Astrocyte (in vitro differentiated cells and primary cell): ENCODE measurements at regions not wholly inside any gene's neighbourhood (a gene's known extent, or its start where the extent isn't known, plus 50 kb on each side); places are given as distances from the start of the nearest gene placed in this dataset.

Experiments used
- DNase-seq: peaks from one replicate; pipeline ENCODE4 v3.0.0-alpha.2; 2010; ENCODE audit warnings: low read depth
- FAIRE-seq: peaks from 2 replicates; lab custom pipeline; 2011; peaks lifted over from hg19 to GRCh38; lab: Jason Lieb, UNC
- H2AFZ ChIP-seq: 2 replicates; pipeline ENCODE4 v1.6.0; 2012; ENCODE audit warnings: low read depth, low read length, inconsistent platforms
- H3K27ac ChIP-seq: 2 replicates; pipeline ENCODE4 v1.5.1; 2011; ENCODE audit warnings: low read depth, low read length, inconsistent platforms
- H3K27me3 ChIP-seq: 2 replicates; pipeline ENCODE4 v1.6.0; 2011; ENCODE audit warnings: low read length, inconsistent platforms; ENCODE audit not compliant: insufficient read depth
- H3K36me3 ChIP-seq: 2 replicates; pipeline ENCODE4 v1.5.1; 2011; ENCODE audit warnings: low read length, inconsistent platforms; ENCODE audit not compliant: insufficient read depth
- H3K4me1 ChIP-seq: 2 replicates; pipeline ENCODE4 v1.5.1; 2011; ENCODE audit warnings: low read length, inconsistent platforms; ENCODE audit not compliant: insufficient read depth
- H3K4me2 ChIP-seq: 2 replicates; pipeline ENCODE4 v1.6.0; 2012; ENCODE audit warnings: low read length, inconsistent platforms
- H3K4me3 ChIP-seq: 2 replicates; pipeline ENCODE4 v1.5.1; 2011; ENCODE audit warnings: low read depth, mild to moderate bottlenecking, low read length, inconsistent platforms; ENCODE audit not compliant: insufficient read depth
- H3K79me2 ChIP-seq: 2 replicates; pipeline ENCODE4 v1.6.0; 2012; ENCODE audit warnings: mild to moderate bottlenecking, low read length, inconsistent platforms; ENCODE audit not compliant: insufficient read depth
- H3K9ac ChIP-seq: 2 replicates; pipeline ENCODE4 v1.6.0; 2012; ENCODE audit warnings: mild to moderate bottlenecking, low read length, inconsistent platforms
- H3K9me3 ChIP-seq: 2 replicates; pipeline ENCODE4 v1.5.1; 2012; ENCODE audit warnings: low read depth, mild to moderate bottlenecking, low read length, inconsistent platforms; ENCODE audit not compliant: insufficient read depth
- H4K20me1 ChIP-seq: 2 replicates; pipeline ENCODE4 v1.6.0; 2012; ENCODE audit warnings: low read length, inconsistent platforms; ENCODE audit not compliant: insufficient read depth
- H3K27ac Mint-ChIP-seq: one replicate; pipeline ENCODE4 v1.8.0; 2021; ENCODE audit warnings: mild to moderate bottlenecking, mixed read lengths; ENCODE audit not compliant: unreplicated experiment
- H3K27me3 Mint-ChIP-seq: one replicate; pipeline ENCODE4 v1.8.0; 2021; ENCODE audit warnings: low read depth, mixed read lengths; ENCODE audit not compliant: unreplicated experiment
- H3K36me3 Mint-ChIP-seq: one replicate; pipeline ENCODE4 v1.8.0; 2021; ENCODE audit warnings: low read depth, mixed read lengths; ENCODE audit not compliant: unreplicated experiment
- H3K4me1 Mint-ChIP-seq: one replicate; pipeline ENCODE4 v1.8.0; 2021; ENCODE audit warnings: low read depth, mixed read lengths; ENCODE audit not compliant: unreplicated experiment
- H3K4me3 Mint-ChIP-seq: one replicate; pipeline ENCODE4 v1.8.0; 2021; ENCODE audit warnings: mild to moderate bottlenecking, moderate library complexity, mixed read lengths; ENCODE audit not compliant: unreplicated experiment
- H3K9me3 Mint-ChIP-seq: one replicate; pipeline ENCODE4 v1.8.0; 2021; ENCODE audit warnings: mild to moderate bottlenecking, mixed read lengths; ENCODE audit not compliant: unreplicated experiment
- CTCF ChIP-seq: IDR thresholded peaks from 2 replicates; pipeline ENCODE4 v1.5.1; 2011; ENCODE audit warnings: low read depth, mild to moderate bottlenecking, inconsistent platforms, low read length, moderate library complexity; ENCODE audit not compliant: insufficient read depth
- EZH2 ChIP-seq: IDR thresholded peaks from 2 replicates; pipeline ENCODE4 v1.6.1; 2012; ENCODE audit warnings: mild to moderate bottlenecking, low read length, inconsistent platforms; ENCODE audit not compliant: insufficient read depth

- Mint-ChIP-seq H3K27me3 (no peaks in the 10 kb centered on the region), H3K4me1 (peaks cover 26% of the 10 kb centered on the region), H3K9me3 (peaks cover 13% of the 10 kb centered on the region), H3K27ac (peak overlapping the region; percentile 88), H3K4me3 (peak overlapping the region; percentile 18), H3K36me3 (peaks cover 13% of the 10 kb centered on the region)
- DNase-seq (peak; percentile 95), FAIRE-seq (peak; percentile 100)
- H3K27me3 ChIP-seq, result no peaks in the 10 kb centered on the region
- peak overlapping the region; percentile 96 for H3K27ac ChIP-seq
- H3K4me1 ChIP-seq, result peaks cover 24% of the 10 kb centered on the region
- H3K4me3 ChIP-seq, result no peak overlapping the region
- no peaks in the 10 kb centered on the region for H3K36me3 ChIP-seq
- no peaks in the 10 kb centered on the region for H4K20me1 ChIP-seq
- H3K4me2 ChIP-seq, result peak overlapping the region; percentile 74
- peak overlapping the region; percentile 78 for H3K9ac ChIP-seq
- no peaks in the 10 kb centered on the region for H3K79me2 ChIP-seq
- no peak overlapping the region for H2AFZ ChIP-seq
- TF ChIP-seq EZH2 (no peak), CTCF (no peak)
- H3K9me3 ChIP-seq, result no peaks in the 10 kb centered on the region
These were observed 498.1 kb upstream of the TNC start for GRCh38 chr9:115615821-115616665.

DNA sequence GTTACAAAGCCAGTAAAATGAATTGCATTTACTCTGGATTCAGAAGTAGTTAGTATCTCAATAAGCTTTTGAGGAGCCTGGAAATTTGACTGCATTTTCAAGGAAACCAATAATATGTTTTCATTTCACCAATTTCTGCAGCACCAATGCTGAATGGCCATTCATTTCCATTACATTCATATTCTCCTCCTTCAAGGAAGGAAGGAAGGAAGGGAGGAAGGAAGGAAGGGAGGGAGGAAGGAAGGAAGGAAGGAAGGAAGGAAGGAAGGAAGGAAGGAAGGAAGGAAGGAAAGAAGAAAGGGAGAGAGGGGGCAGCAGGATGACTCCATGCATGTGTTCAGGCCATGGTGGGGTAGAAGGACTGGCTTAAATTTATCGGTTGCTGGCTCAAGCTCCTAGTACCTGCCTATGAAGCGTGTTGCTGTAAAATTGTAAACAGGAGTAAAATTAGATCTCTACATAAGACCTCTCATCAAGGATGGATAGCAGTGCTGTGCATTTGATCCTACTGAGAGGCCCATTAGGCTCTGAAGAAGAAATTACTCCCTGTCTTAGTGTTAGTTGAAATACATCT is 498.8 kb upstream of the TNC start:
- peaks cover 24% of the 10 kb centered on the region for H3K4me1 ChIP-seq
- H3K27ac Mint-ChIP-seq, result peak overlapping the region; percentile 88
- H3K36me3 ChIP-seq, result no peaks in the 10 kb centered on the region
- FAIRE-seq (no peak), DNase-seq (no peak)
- no peak overlapping the region for H2AFZ ChIP-seq
- TF ChIP-seq CTCF, result no peak
- no peak for TF ChIP-seq EZH2
- H3K4me1 Mint-ChIP-seq, result peaks cover 26% of the 10 kb centered on the region
- H3K9me3 Mint-ChIP-seq, result peaks cover 19% of the 10 kb centered on the region
- no peaks in the 10 kb centered on the region for H3K27me3 ChIP-seq
- H3K27ac ChIP-seq, result peak overlapping the region; percentile 96
- no peak overlapping the region for H3K4me3 ChIP-seq
- H3K79me2 ChIP-seq, result no peaks in the 10 kb centered on the region
- no peaks in the 10 kb centered on the region for H3K27me3 Mint-ChIP-seq
- peaks cover 14% of the 10 kb centered on the region for H3K36me3 Mint-ChIP-seq
- peak overlapping the region; percentile 61 for H3K9ac ChIP-seq
- H3K4me2 ChIP-seq, result peak overlapping the region; percentile 74
- H3K4me3 Mint-ChIP-seq, result no peak overlapping the region
- H4K20me1 ChIP-seq, result no peaks in the 10 kb centered on the region
- H3K9me3 ChIP-seq, result no peaks in the 10 kb centered on the region
